Stimulated activated CD4-positive, alpha-beta T cell treated with anti-CD3 and anti-CD28 coated beads, Interleukin-15, amount 100 ng/mL, for 1 hour (primary cell): ENCODE measurements at regions not wholly inside any gene's neighbourhood (a gene's known extent, or its start where the extent isn't known, plus 50 kb on each side); places are given as distances from the start of the nearest gene placed in this dataset.
A peak's percentile ranks its signal among the peaks of the same experiment; 100 is the strongest.
"Not testable (repeated sequence)": the region's sequence is repeated elsewhere in the genome, so short reads cannot be mapped to it uniquely, and the experiment has no call there.

ENCODE experiments used
- DNase-seq, 2 donors: peaks; one replicate each; pipeline ENCODE4 v3.0.0-alpha.2; 2020; ENCODE audit warnings: low read depth in 1 of 2, low spot score in 1 of 2

DNA sequence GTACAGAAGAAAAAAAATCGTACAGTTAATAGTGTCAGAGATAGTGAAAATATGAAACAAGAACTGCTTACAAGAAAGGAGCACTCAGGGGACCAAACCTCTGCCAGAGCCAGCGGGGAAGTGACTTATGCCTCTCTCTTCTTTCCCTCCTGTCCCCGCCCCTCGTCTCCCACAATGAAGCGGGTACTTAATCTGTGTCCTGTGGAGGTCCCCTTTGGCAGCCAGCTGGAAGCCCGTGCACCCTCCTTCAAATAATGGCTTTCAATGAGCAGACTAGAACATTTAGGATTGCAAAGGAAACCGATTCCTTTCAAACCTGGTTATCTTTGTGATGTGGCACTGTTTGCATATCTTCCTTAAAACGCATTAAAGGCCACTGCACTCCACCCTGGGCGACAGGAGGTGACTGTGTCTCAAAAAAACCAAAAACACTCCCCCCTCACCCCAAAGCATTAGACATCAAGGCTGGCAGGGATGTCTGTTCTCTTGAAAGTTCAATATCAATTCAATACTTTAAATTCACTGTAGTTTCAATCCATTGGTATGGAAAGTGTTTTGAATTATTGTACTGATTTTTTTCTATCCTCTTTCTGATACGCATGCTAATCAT lies 51.7 kb downstream of the PPIAL4C start:
- not testable (repeated sequence) for DNase-seq

DNA sequence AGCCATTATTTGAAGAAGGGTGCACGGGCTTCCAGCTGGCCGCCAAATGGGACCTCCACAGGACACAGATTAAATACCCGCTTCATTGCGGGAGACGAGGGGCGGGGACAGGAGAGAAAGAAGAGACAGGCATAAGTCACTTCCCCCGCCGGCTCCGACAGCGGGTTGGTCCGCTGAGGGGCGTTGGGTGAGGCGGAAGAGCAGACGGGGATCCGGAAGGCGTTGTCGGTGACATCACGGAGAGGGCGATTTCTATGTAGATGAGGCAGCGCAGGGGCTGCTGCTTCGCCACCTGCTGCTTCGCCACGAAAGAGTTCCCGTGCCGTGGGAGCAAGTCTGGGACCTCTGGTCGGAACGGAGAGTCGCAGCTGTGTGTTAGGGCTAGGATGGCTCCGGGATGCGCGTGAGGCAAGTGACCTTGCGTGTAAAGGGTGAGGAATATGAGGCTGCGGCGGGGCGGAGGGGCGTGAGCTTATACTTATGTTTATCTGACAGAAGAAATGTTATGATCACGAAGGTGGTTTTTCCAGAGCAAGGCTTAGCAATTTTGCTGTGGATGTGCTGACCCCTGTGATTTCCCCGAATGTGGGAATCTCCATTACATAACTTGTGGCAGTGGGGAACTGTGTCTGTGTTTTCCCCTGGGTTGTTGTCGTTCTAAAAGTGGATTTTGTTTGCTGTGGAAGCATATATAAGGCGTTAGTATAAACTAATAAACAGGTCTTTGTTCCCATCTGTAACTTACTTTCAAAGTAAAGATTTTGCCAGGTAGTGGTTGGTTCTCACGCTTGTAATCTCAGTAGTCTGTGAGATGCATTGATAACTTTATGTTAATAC lies 52.9 kb downstream of the PPIAL4C start:
- peak; percentile 74 to 78 for DNase-seq

- not testable (repeated sequence) for DNase-seq
These were observed 54.8 kb downstream of the PPIAL4C start for GRCh38 chr1:149638481-149638880.

- not testable (repeated sequence) for DNase-seq
These were observed 55.4 kb downstream of the PPIAL4C start for GRCh38 chr1:149638901-149639658.

GRCh38 chr1:149641179-149641578 lies 57.5 kb downstream of the PPIAL4C start:
- not testable (repeated sequence) for DNase-seq

GRCh38 chr1:149644818-149645217 lies 61.2 kb downstream of the PPIAL4C start:
- DNase-seq, result not testable (repeated sequence)

- not testable (repeated sequence) for DNase-seq
These were observed 62.8 kb downstream of the PPIAL4C start for GRCh38 chr1:149646360-149647017.

GRCh38 chr1:149647018-149647373 lies 63.3 kb downstream of the PPIAL4C start:
- not testable (repeated sequence) for DNase-seq

GRCh38 chr1:149657750-149658149 lies 74.1 kb downstream of the PPIAL4C start:
- DNase-seq, result not testable (repeated sequence)

DNA sequence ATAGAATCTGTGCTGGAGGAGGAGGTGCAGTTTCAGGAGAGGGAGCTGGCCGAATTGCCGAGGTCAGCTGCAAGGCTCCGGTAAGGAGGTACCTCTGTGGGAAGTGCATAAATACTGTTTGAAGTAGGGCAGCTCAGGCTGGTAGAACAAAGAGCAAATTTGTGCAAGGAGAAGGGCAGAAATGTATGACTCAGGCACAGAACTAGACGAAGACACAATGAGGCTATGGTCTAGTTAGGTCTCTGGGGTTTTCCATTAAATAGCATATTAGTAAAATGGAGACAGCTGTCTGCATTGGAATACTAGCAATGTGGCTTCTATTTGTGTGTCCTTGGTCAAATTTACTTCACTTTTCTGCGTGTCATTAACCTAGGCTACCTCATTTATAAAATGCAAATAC lies 74.5 kb downstream of the PPIAL4C start:
- DNase-seq, result not testable (repeated sequence)

DNA sequence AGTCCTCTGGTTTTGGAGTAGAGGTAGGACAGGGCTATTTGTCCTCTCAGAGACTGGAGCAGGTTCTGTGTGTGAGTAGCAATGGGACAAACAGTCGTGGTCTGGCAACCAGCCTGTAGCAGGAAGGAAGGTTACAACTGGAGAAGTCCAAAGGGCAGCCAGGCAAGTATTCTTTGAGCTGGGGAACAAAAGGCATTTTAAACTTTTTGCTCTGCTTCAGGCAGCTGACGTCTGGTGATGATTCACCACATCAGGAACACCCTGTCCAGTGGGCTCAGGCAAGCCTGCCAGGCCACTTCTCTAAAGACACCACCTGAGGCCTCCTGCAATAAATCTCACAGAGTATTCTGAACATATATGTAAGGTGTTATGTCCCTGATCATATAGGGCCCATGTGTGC lies 81.0 kb downstream of the PPIAL4C start:
- DNase-seq, result not testable (repeated sequence)

DNA sequence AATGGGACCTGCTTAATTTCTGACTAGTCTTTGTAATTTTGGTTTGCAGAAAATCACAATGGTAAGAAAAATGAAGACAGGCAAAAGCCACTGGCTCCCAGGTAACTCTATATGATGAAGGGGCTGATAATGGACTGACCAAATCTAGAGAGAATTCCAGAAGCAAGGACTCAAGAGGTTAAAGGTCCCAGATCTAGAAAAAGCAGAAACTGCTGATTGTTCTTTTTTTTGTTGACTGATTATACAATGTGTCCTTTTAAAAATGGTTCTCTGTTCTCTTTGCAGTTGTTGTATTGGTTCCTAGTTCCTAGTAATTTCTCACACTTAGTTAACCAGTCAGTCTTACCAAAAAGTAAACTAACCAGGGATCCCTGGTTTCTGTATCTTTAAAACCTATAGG lies 81.4 kb downstream of the PPIAL4C start:
- not testable (repeated sequence) for DNase-seq

DNA sequence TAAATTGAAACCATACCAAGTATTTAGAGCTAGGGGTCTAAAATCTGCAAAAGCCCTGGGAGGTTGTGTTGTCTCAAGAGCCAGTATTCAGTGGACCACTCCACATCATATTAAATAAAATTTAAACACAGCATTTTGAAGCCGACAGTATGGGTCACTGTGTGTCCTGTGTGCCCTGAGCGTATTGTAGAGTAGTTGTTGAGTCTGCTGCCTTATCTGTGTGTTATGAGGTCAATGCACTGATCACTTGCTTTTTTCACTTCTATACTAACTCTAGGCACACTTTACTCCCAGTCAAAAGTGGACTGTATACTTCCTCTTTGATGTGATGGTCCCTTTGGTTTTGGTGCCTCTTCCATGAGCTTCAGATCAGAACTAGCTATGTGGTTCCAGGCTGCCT lies 81.9 kb downstream of the PPIAL4C start:
- not testable (repeated sequence) for DNase-seq

GRCh38 chr1:149673231-149673909 lies 89.7 kb downstream of the PPIAL4C start:
- DNase-seq, result not testable (repeated sequence)

DNA sequence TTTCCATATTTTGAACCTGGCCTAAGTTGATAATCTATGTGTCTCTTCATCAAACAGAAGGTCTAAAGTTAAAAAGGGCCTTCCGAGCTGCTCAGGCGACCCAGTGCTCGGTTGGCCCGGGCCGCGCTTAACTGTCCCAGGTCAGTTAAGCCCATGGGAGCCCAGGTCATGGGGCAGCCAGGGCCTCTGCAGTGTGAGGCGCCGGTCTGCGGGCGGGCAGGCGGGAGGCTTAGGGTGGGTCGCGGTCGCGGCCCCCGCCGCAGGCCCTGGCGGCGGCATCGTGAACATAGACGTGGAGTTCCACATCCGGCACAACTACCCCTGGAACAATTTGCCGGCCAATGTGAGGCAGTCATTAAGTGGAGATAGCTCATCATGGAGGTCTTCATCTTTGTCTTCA lies 91.3 kb downstream of the PPIAL4C start:
- not testable (repeated sequence) for DNase-seq

DNA sequence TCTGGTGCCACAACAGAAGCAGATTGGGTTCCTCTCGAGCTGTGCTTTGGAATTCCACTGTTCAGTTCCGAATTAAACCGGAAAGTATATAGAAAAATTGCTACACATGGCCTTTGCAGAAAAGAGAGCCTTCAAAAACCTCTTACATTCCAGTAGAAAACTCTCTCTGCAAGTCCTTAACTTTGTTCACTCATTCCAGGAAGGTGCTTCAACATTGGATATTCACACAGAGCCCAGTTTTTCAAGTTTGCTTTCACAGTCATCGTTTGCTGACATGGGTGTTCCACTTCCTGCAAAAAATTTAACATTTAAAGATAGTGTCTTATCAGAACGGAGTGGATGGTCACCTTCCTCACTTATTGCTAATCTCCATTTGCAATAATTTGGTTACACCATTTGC lies 93.7 kb downstream of the PPIAL4C start:
- DNase-seq, result not testable (repeated sequence)

DNA sequence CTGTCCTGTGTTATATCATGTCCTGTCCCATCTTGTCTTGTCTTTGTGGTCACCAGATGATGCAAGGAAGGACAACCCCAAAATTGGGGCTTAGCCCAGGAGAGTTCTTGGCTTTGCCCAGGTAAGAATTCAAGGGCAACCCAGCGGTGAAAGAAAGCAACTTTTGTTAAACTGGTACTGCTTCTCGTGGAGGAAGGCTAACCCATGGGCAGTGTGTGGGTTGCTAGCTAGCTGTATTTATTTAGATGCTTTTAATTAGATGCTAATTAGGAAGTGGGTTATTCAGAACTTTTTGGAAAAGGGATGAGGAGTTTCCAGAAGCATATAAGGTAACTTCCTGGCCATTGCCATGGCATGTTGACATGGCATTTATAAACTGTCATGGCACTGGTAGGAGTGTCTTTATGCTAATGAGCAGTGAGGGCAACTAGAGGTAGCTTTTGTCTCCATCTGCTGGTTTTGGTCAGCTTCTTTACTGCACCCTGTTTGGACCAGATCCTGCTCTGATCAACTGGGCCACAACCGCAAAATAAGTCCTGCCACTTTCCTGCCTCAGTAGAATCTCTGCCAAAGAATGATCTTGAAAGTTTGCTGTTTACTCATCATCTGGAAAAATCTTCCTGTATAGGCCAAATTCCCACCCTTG lies 95.8 kb upstream of the FCGR1A start:
- DNase-seq, result not testable (repeated sequence)

DNA sequence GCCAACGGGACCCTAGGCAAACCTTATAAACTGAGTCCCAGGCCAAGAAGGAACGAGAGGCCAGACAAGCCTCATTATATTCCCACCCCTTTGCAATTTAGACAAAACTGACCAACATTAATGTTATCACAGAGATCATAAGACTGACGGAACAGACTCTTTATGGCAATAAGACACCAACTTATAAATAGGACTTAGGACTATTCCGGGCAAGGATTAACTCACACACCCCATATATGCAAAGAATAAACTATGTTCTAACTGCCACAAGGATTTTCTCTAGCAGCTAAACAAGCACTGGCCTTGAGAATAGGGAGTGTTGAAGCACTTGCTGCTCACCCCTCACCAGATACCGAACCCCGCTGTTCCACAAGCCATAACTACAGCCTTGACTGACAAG lies 91.1 kb upstream of the FCGR1A start:
- DNase-seq, result not testable (repeated sequence)

GRCh38 chr1:149692804-149693539 lies 89.5 kb upstream of the FCGR1A start:
- DNase-seq, result not testable (repeated sequence)
